GM18511 (cell line): ENCODE measurements at regions not wholly inside any gene's neighbourhood (a gene's known extent, or its start where the extent isn't known, plus 50 kb on each side); places are given as distances from the start of the nearest gene placed in this dataset.
"Not testable (repeated sequence)": the region's sequence is repeated elsewhere in the genome, so short reads cannot be mapped to it uniquely, and the experiment has no call there.

ENCODE experiments used
- ATAC-seq: cut with Tn5 transposase; IDR thresholded peaks from one replicate; pipeline ENCODE4 v1.9.1; 2021; ENCODE audit warnings: mild to moderate bottlenecking, moderate library complexity; ENCODE audit not compliant: unreplicated experiment

DNA sequence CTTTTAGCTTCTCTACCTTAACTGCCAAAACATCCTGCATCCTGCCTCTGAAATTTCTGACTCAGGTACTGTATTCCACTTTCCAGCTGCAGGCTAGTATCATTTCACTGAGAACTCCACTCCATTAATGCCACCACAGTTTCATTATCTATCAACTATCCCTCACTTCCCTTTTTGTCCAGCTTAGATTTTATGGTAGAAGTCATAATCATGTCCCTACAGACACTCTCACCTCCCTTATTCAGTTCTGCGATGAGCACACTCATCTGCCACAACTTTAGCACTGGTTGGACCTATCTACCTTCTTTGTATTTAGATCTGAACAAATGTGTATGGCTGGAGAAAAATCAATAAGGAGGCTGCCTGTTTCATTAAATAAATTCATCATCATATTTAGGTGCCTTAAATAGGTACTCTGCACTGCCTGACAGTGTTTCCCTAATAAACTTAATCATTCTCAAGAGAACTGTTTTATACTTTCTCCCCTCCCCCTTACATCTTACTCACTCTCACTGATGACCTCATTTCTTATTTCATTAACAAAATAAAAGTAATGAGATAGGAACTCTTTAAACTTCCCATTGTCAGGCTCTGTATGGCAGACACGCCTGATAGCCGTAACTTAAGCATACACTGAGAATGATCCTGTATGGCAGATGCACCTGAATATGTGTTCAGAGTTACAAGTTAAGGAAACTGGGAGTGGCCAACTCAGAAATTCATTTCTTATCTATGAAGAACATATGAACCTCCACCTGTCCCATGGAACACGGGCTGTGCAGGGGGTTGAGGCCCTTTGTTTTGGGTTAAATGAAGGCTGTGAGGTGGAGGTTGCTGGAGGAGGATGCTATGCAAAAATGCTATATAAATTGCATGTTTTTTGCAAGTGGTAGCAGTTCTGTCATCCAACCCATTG lies 95.3 kb upstream of the MAN1A1 start:
- peak; percentile 73 for ATAC-seq

DNA sequence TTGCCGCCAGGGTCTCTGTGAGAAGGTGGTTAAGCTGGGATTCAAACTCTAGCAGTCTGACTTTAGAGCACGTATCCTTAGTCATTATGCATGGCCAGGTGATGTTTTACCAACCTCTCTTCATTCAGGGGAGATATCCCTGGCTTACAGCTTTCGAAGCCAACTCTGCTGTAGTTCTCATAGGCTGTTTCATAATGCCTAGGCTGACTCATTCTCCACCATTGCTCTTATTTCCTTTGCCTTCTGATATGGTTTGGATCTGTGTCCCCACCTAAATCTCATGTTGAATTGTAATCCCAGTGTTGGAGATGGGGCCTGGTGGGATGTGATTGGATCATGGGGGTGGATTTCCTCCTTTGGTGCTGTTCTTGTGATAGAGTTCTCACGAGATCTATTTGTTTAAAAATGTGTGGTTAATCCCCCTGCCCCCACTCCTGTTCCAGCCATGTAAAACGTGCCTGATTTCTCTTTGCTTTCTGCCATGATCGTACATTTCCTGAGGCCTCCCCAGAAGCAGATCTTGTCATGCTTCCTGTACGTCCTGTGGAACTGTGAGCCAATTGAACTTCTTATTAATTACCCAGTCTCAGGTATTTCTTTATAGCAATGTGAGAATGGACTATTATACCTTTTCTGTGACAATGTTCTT lies 94.6 kb upstream of the MAN1A1 start:
- ATAC-seq: peak; percentile 7

DNA sequence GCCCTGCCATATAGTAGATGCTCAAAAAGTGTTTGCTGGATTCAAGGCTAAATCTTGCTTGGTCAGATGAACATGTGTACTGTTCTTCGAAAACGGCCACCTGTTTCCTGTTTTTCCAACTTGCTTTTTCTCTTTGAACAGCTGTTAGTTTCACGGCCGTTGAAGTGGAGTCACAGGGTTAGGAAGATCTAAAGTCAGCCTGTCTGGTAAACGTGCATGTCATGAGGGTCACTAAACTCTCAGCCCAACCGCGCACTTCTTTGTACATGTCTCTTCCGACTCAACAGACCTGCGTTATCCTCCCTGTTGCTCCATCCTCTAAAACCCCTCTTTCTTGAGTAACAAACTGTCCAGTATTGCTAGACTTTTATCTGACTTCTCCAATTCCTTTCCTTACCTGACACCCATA lies 93.2 kb upstream of the MAN1A1 start:
- ATAC-seq: peak; percentile 37

DNA sequence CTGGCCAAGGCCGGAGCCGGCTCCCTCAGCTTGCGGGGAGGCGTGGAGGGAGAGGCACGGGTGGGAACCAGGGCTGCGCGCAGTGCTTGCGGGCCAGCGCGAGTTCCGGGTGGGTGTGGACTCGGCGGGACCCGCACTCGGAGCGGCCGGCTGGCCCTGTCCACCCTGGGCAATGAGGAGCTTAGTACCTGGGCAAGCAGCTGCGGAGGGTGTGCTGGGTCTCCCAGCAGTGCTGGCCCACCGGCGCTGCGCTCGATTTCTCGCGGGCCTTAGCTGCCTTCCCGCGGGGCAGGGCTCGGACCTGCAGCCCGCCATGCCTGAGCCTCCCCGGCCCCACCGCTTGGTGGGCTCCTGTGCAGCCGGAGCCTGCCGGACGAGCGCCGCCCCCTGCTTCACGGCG lies 91.4 kb upstream of the MAN1A1 start:
- ATAC-seq: no peak

DNA sequence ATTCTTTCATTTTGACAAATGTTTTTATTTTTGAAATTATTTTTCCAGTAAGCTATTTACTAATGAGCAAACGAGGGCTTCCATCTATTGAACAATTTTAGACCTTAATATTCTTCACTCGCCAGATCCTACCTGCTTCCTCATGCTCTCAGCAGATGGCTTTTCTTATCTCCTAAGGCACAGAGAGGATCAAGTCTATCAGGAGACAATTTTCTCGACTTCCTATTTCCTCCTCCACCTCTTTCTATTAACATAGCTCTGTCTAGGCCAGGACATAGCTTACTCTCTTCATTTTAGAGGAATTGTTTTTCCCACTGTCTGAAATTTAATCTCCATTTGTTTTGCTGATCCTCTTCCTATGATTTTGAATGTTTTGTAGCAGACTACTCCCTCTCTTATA lies 87.0 kb upstream of the MAN1A1 start:
- ATAC-seq: no peak

DNA sequence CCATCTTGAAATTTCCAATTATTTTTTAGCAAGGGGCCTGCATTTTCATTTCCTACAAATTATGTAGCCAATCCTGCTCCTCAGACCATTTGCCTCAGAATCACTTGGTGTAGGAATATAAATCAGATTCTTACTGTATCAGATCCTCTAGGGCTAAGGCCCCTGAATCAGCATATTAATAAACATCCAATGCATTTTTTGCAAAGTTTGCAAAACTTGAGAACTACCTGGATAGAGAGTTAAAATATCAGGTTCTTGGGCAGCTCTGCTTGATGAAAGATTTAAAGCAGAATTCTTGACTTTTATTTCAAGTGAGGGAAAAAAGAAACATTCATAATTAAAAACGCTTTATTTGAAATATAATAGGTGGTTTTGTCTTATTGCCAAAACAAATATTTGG lies 82.2 kb upstream of the MAN1A1 start:
- no peak for ATAC-seq

DNA sequence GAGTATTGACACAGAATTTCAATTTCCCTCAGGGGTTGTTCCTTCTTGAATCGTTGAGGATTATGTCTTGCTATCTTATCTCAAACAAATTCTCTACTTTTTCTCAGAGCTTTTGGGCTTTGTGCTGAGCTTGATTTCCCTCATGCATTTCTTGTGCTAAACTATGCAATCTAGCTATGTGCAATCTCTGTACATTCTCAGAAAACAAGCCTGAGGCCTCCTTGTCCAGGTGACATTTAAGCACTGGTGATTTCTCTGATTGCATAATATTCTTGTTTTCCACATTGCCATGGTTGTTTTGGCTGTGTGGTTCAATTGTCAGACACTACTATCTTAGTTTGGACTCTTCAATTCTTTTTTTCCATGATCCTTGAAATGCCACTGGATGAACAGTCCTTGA lies 81.2 kb upstream of the MAN1A1 start:
- no peak for ATAC-seq

DNA sequence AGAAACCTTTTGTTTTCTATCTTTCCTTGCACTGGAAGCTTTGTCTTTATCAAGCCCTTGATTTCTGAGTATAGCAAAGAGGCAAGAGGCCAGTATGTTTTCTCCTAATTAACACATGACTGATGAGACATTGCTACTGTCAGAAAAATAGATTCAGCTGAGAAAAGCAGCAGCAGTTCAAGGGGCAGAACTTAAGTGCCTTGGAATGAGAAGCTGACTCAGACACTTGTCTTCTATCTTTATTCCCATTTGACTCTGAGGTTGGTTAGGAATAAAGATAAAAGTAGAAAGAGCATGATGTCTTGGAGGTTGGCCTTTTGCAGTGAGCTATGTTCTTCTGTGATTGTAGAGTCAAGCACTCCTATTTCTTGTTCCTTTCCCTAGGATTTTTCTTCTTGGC lies 79.1 kb upstream of the MAN1A1 start:
- no peak for ATAC-seq

DNA sequence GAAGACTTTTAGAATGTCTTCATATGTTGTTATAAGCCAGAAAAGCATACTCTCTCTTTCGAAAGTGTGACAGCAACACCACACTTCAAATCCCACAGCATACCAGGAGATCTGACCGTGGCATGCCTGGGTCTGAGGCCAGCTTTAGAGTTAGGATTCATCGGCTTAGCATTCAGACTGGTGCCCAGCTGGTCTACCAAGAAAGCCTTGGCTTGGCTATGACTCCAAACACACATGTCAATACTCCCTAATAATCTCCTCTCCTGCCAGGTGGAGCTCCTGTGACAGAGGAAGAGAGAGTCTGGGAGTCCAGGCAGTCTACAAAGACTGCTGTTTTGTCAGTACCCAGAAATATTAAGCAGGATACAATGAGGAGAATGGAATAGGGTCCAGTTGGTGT lies 77.1 kb upstream of the MAN1A1 start:
- no peak for ATAC-seq

DNA sequence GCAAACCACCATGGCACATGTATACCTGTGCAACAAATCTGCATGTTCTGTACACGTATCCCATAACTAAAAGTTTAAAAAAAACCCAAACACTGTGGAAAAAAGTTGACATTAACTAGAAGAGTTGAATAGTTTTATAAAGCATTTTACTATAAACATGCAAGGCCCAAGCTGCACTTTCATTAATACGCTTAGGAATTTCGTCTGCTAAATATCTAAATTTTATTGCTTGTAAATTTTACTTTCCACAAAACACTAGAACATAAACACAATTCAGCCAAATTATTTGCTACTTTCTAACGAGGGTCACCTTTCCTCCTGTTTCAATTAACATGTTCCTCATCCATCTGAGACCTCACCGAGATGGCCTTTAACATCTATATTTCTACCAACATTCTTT lies 74.4 kb upstream of the MAN1A1 start:
- no peak for ATAC-seq

DNA sequence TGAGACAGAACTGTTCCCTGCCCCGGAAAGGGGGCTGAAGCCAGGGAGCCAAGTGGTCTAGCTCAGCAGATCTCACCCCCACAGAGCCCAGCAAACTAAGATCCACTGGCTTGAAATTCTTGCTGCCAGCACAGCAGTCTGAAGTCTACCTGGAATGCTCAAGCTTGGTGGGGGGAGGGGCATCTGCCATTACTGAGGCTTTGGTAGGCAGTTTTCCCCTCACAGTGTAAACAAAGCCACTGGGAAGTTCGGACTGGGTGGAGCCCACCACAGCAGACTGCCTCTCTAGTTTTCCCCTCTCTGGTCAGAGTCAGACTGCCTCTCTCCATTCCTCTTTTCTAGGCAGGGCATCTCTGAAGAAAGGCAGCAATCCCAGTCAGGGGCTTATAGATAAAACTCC lies 68.5 kb upstream of the MAN1A1 start:
- not testable (repeated sequence) for ATAC-seq

DNA sequence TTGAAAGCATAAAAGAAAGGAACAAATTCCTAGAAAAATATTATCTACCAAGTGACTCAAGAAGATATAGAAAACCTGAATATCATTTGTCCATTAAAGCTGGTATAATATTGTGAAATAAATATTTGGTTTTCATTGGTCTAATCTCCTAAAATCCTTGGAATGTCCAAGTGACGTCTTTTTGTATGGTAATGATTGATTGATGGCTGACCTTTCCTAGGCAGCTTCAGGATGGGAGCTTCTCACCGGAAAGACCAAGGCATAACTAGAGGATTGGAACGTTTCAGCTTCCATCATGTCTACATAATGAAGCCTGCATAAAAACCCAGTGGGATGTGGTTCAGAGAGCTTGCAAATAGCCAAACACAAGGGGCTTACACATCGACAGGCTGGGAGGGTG lies 57.6 kb upstream of the MAN1A1 start:
- ATAC-seq: no peak

DNA sequence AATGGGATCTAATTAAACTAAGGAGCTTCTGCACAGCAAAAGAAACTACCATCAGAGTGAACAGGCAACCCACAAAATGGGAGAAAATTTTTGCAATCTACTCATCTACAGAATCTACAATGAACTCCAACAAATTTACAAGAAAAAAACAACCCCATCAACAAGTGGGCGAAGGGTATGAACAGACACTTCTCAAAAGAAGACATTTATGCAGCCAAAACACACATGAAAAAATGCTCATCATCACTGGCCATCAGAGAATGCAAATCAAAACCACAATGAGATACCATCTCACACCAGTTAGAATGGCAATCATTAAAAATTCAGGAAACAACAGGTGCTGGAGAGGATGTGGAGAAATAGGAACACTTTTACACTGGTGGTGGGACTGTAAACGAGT lies 55.6 kb upstream of the MAN1A1 start:
- ATAC-seq: not testable (repeated sequence)
